Stimulated activated naive CD8-positive, alpha-beta T cell treated with anti-CD3 and anti-CD28 coated beads, Interleukin-15, Interleukin-2, amounts not matched to agents 100 ng/mL and 50 ng/mL, for 24 hours (primary cell): ENCODE measurements at regions not wholly inside any gene's neighbourhood (a gene's known extent, or its start where the extent isn't known, plus 50 kb on each side); places are given as distances from the start of the nearest gene placed in this dataset.

ENCODE experiments used
- H3K27ac Mint-ChIP-seq: one replicate; pipeline ENCODE4 v1.8.0; 2021; ENCODE audit warnings: mild to moderate bottlenecking, mixed read lengths
- H3K27me3 Mint-ChIP-seq: one replicate; pipeline ENCODE4 v1.8.0; 2021; ENCODE audit warnings: mixed read lengths
- H3K36me3 Mint-ChIP-seq: one replicate; pipeline ENCODE4 v1.8.0; 2021; ENCODE audit warnings: low read depth, mixed read lengths
- H3K4me1 Mint-ChIP-seq: one replicate; pipeline ENCODE4 v1.8.0; 2021; ENCODE audit warnings: low read depth, mixed read lengths
- H3K4me3 Mint-ChIP-seq: one replicate; pipeline ENCODE4 v1.8.0; 2021; ENCODE audit warnings: mild to moderate bottlenecking, mixed read lengths
- H3K9me3 Mint-ChIP-seq: one replicate; pipeline ENCODE4 v1.8.0; 2021; ENCODE audit warnings: mixed read lengths

- peaks cover 4% of the 10 kb centered on the region for H3K9me3 Mint-ChIP-seq
- H3K27me3 Mint-ChIP-seq, result no peaks in the 10 kb centered on the region
- H3K27ac Mint-ChIP-seq, result no peak overlapping the region
- H3K4me1 Mint-ChIP-seq, result no peaks in the 10 kb centered on the region
- no peak overlapping the region for H3K4me3 Mint-ChIP-seq
- no peaks in the 10 kb centered on the region for H3K36me3 Mint-ChIP-seq
Observed at GRCh38 chr2:16119741-16120140, 179.4 kb downstream of the MYCN start.

- H3K9me3 Mint-ChIP-seq, result peaks cover 4% of the 10 kb centered on the region
- no peak overlapping the region for H3K27ac Mint-ChIP-seq
- H3K27me3 Mint-ChIP-seq, result no peaks in the 10 kb centered on the region
- H3K4me3 Mint-ChIP-seq, result no peak overlapping the region
- H3K4me1 Mint-ChIP-seq, result no peaks in the 10 kb centered on the region
- no peaks in the 10 kb centered on the region for H3K36me3 Mint-ChIP-seq
Observed at GRCh38 chr2:16118611-16119590, 178.6 kb downstream of the MYCN start.

- no peaks in the 10 kb centered on the region for H3K4me1 Mint-ChIP-seq
Observed at GRCh38 chr2:16117791-16118610, 177.7 kb downstream of the MYCN start.

GRCh38 chr2:16117021-16117700 is 176.8 kb downstream of the MYCN start:
- H3K36me3 Mint-ChIP-seq, result no peaks in the 10 kb centered on the region
- no peak overlapping the region for H3K27ac Mint-ChIP-seq
- peaks cover 4% of the 10 kb centered on the region for H3K9me3 Mint-ChIP-seq
- no peaks in the 10 kb centered on the region for H3K4me1 Mint-ChIP-seq
- no peaks in the 10 kb centered on the region for H3K27me3 Mint-ChIP-seq
- no peak overlapping the region for H3K4me3 Mint-ChIP-seq

More at GRCh38 chr2:16117791-16118610, 177.7 kb downstream of the MYCN start:
- H3K4me3 Mint-ChIP-seq, result no peak overlapping the region
- peaks cover 4% of the 10 kb centered on the region for H3K9me3 Mint-ChIP-seq
- H3K36me3 Mint-ChIP-seq, result no peaks in the 10 kb centered on the region
- no peak overlapping the region for H3K27ac Mint-ChIP-seq
- H3K27me3 Mint-ChIP-seq, result no peaks in the 10 kb centered on the region

- no peak overlapping the region for H3K27ac Mint-ChIP-seq
- H3K9me3 Mint-ChIP-seq, result no peaks in the 10 kb centered on the region
- H3K27me3 Mint-ChIP-seq, result no peaks in the 10 kb centered on the region
- H3K36me3 Mint-ChIP-seq, result no peaks in the 10 kb centered on the region
- H3K4me1 Mint-ChIP-seq, result no peaks in the 10 kb centered on the region
- H3K4me3 Mint-ChIP-seq, result no peak overlapping the region
Observed at GRCh38 chr2:16115881-16116830, 175.8 kb downstream of the MYCN start.

GRCh38 chr2:16115291-16115690 is 174.9 kb downstream of the MYCN start:
- Mint-ChIP-seq H3K4me3 (no peak overlapping the region), H3K9me3 (no peaks in the 10 kb centered on the region), H3K4me1 (no peaks in the 10 kb centered on the region), H3K27ac (no peak overlapping the region), H3K27me3 (no peaks in the 10 kb centered on the region), H3K36me3 (no peaks in the 10 kb centered on the region)

- H3K9me3 Mint-ChIP-seq, result no peaks in the 10 kb centered on the region
- no peaks in the 10 kb centered on the region for H3K36me3 Mint-ChIP-seq
- H3K27me3 Mint-ChIP-seq, result no peaks in the 10 kb centered on the region
- no peak overlapping the region for H3K4me3 Mint-ChIP-seq
- H3K27ac Mint-ChIP-seq, result no peak overlapping the region
- H3K4me1 Mint-ChIP-seq, result no peaks in the 10 kb centered on the region
Observed at GRCh38 chr2:16114836-16115235, 174.5 kb downstream of the MYCN start.

GRCh38 chr2:16114070-16114469 is 173.7 kb downstream of the MYCN start:
- Mint-ChIP-seq H3K27me3 (no peaks in the 10 kb centered on the region), H3K4me3 (no peak overlapping the region), H3K4me1 (no peaks in the 10 kb centered on the region), H3K9me3 (no peaks in the 10 kb centered on the region), H3K36me3 (no peaks in the 10 kb centered on the region), H3K27ac (no peak overlapping the region)

- Mint-ChIP-seq H3K36me3 (no peaks in the 10 kb centered on the region), H3K4me3 (no peak overlapping the region), H3K27ac (no peak overlapping the region), H3K4me1 (no peaks in the 10 kb centered on the region), H3K27me3 (no peaks in the 10 kb centered on the region), H3K9me3 (no peaks in the 10 kb centered on the region)
Observed at GRCh38 chr2:16113568-16113967, 173.2 kb downstream of the MYCN start.

- Mint-ChIP-seq H3K27ac (no peak overlapping the region), H3K4me3 (no peak overlapping the region), H3K27me3 (no peaks in the 10 kb centered on the region), H3K9me3 (no peaks in the 10 kb centered on the region), H3K36me3 (no peaks in the 10 kb centered on the region), H3K4me1 (no peaks in the 10 kb centered on the region)
Observed at GRCh38 chr2:16112972-16113560, 172.7 kb downstream of the MYCN start.

- no peaks in the 10 kb centered on the region for H3K4me1 Mint-ChIP-seq
- H3K4me3 Mint-ChIP-seq, result no peak overlapping the region
- no peaks in the 10 kb centered on the region for H3K36me3 Mint-ChIP-seq
- H3K27me3 Mint-ChIP-seq, result no peaks in the 10 kb centered on the region
- no peak overlapping the region for H3K27ac Mint-ChIP-seq
- no peaks in the 10 kb centered on the region for H3K9me3 Mint-ChIP-seq
Observed at GRCh38 chr2:16112251-16112971, 172.1 kb downstream of the MYCN start.

GRCh38 chr2:16111838-16112210 is 171.5 kb downstream of the MYCN start:
- no peaks in the 10 kb centered on the region for H3K36me3 Mint-ChIP-seq
- H3K9me3 Mint-ChIP-seq, result no peaks in the 10 kb centered on the region
- no peaks in the 10 kb centered on the region for H3K4me1 Mint-ChIP-seq
- no peak overlapping the region for H3K27ac Mint-ChIP-seq
- H3K27me3 Mint-ChIP-seq, result no peaks in the 10 kb centered on the region
- H3K4me3 Mint-ChIP-seq, result no peak overlapping the region

GRCh38 chr2:16109821-16110310 is 169.5 kb downstream of the MYCN start:
- no peak overlapping the region for H3K4me3 Mint-ChIP-seq
- H3K4me1 Mint-ChIP-seq, result no peaks in the 10 kb centered on the region
- H3K27me3 Mint-ChIP-seq, result no peaks in the 10 kb centered on the region
- H3K27ac Mint-ChIP-seq, result no peak overlapping the region
- H3K9me3 Mint-ChIP-seq, result no peaks in the 10 kb centered on the region
- no peaks in the 10 kb centered on the region for H3K36me3 Mint-ChIP-seq
